Stimulated activated CD8-positive, alpha-beta memory T cell treated with anti-CD3 and anti-CD28 coated beads, Interleukin-15, amount 100 ng/mL, for 4 hours (primary cell): ENCODE measurements at regions not wholly inside any gene's neighbourhood (a gene's known extent, or its start where the extent isn't known, plus 50 kb on each side); places are given as distances from the start of the nearest gene placed in this dataset.
"Not testable (repeated sequence)": the region's sequence is repeated elsewhere in the genome, so short reads cannot be mapped to it uniquely, and the experiment has no call there.

Experiments used
- DNase-seq, 2 donors: peaks; one replicate each; pipeline ENCODE4 v3.0.0-alpha.2; 2020; ENCODE audit warnings: low read depth in 2 of 2

GRCh38 chr4:57182132-57182874, 72.1 kb upstream of the IGFBP7 start:
- DNase-seq = no peak

GRCh38 chr4:57173136-57173535, 63.0 kb upstream of the IGFBP7 start:
- not testable (repeated sequence) for DNase-seq

- DNase-seq = no peak
Observed at GRCh38 chr4:57172065-57172464, 61.9 kb upstream of the IGFBP7 start.

- DNase-seq = no peak
Observed at GRCh38 chr4:57168982-57169381, 58.8 kb upstream of the IGFBP7 start.

- DNase-seq = peak; percentile 26 to 41
Observed at GRCh38 chr4:57163530-57164459, 53.6 kb upstream of the IGFBP7 start.

GRCh38 chr4:57162499-57163019, 52.4 kb upstream of the IGFBP7 start:
- DNase-seq = no peak
